ENCODE measurements at regions not wholly inside any gene's neighbourhood (a gene's known extent, or its start where the extent isn't known, plus 50 kb on each side); places are given as distances from the start of the nearest gene placed in this dataset.
"Not testable (repeated sequence)": the region's sequence is repeated elsewhere in the genome, so short reads cannot be mapped to it uniquely, and the experiment has no call there.

GRCh38 chr5:39760385-39761198 is 335.8 kb upstream of the DAB2 start:
- DNase-seq (ENCODE audit: low read depth, low spot score) = no peak

GRCh38 chr5:39759701-39760100 is 334.9 kb upstream of the DAB2 start:
- DNase-seq (ENCODE audit: low read depth, low spot score) = no peak

- DNase-seq (ENCODE audit: low read depth, low spot score) = no peak
These were observed 333.6 kb upstream of the DAB2 start for GRCh38 chr5:39758426-39758825.

GRCh38 chr5:39757131-39757530 is 332.4 kb upstream of the DAB2 start:
- DNase-seq (ENCODE audit: low read depth, low spot score) = no peak

- no peak for DNase-seq (ENCODE audit: low read depth, low spot score)
These were observed 331.2 kb upstream of the DAB2 start for GRCh38 chr5:39755986-39756385.

- no peak for DNase-seq (ENCODE audit: low read depth, low spot score)
These were observed 330.7 kb upstream of the DAB2 start for GRCh38 chr5:39755452-39755851.

- not testable (repeated sequence) for DNase-seq (ENCODE audit: low read depth, low spot score)
These were observed 329.0 kb upstream of the DAB2 start for GRCh38 chr5:39753747-39754146.

- no peak for DNase-seq (ENCODE audit: low read depth, low spot score)
These were observed 325.9 kb upstream of the DAB2 start for GRCh38 chr5:39750661-39751060.

GRCh38 chr5:39742916-39743315 is 318.1 kb upstream of the DAB2 start:
- DNase-seq (ENCODE audit: low read depth, low spot score) = no peak

- DNase-seq (ENCODE audit: low read depth, low spot score) = no peak
These were observed 315.6 kb upstream of the DAB2 start for GRCh38 chr5:39740404-39740803.

GRCh38 chr5:39732166-39732565 is 307.4 kb upstream of the DAB2 start:
- DNase-seq (ENCODE audit: low read depth, low spot score) = no peak

- DNase-seq (ENCODE audit: low read depth, low spot score) = no peak
These were observed 305.9 kb upstream of the DAB2 start for GRCh38 chr5:39730699-39731098.

- DNase-seq (ENCODE audit: low read depth, low spot score) = no peak
These were observed 305.2 kb upstream of the DAB2 start for GRCh38 chr5:39730006-39730405.

- DNase-seq (ENCODE audit: low read depth, low spot score) = no peak
These were observed 301.7 kb upstream of the DAB2 start for GRCh38 chr5:39726467-39726866.

GRCh38 chr5:39721394-39721793 is 296.6 kb upstream of the DAB2 start:
- DNase-seq (ENCODE audit: low read depth, low spot score) = no peak

GRCh38 chr5:39720136-39720535 is 295.4 kb upstream of the DAB2 start:
- no peak for DNase-seq (ENCODE audit: low read depth, low spot score)

- DNase-seq (ENCODE audit: low read depth, low spot score) = no peak
These were observed 292.6 kb upstream of the DAB2 start for GRCh38 chr5:39717176-39717897.

GRCh38 chr5:39716532-39717028 is 291.8 kb upstream of the DAB2 start:
- peak; percentile 72 for DNase-seq (ENCODE audit: low read depth, low spot score)

GRCh38 chr5:39714036-39714698 is 289.4 kb upstream of the DAB2 start:
- peak; percentile 2 for DNase-seq (ENCODE audit: low read depth, low spot score)

- DNase-seq (ENCODE audit: low read depth, low spot score) = no peak
These were observed 288.6 kb upstream of the DAB2 start for GRCh38 chr5:39713250-39713916.

- no peak for DNase-seq (ENCODE audit: low read depth, low spot score)
These were observed 287.8 kb upstream of the DAB2 start for GRCh38 chr5:39712316-39713249.
